GM12872 (cell line): ENCODE measurements at regions not wholly inside any gene's neighbourhood (a gene's known extent, or its start where the extent isn't known, plus 50 kb on each side); places are given as distances from the start of the nearest gene placed in this dataset.

ENCODE experiments used
- CTCF ChIP-seq: IDR thresholded peaks from 3 replicates; pipeline ENCODE4 v1.5.1; 2011; ENCODE audit warnings: low read depth, mild to moderate bottlenecking, low read length, moderate library complexity; ENCODE audit not compliant: insufficient read depth

GRCh38 chr5:160500786-160501779, 79.4 kb downstream of the PTTG1 start:
- no peak for TF ChIP-seq CTCF

- no peak for TF ChIP-seq CTCF
Measured at GRCh38 chr5:160504906-160505305, 83.3 kb downstream of the PTTG1 start.

GRCh38 chr5:160506006-160507004, 84.7 kb downstream of the PTTG1 start:
- TF ChIP-seq CTCF: no peak

- TF ChIP-seq CTCF: no peak
Measured at GRCh38 chr5:160507221-160507721, 85.6 kb downstream of the PTTG1 start.

- TF ChIP-seq CTCF: peak; percentile 76
Measured at GRCh38 chr5:160508780-160509361, 87.2 kb downstream of the PTTG1 start.

GRCh38 chr5:160511280-160511929, 89.8 kb downstream of the PTTG1 start:
- no peak for TF ChIP-seq CTCF
